WTC11 (cell line): ENCODE measurements at regions not wholly inside any gene's neighbourhood (a gene's known extent, or its start where the extent isn't known, plus 50 kb on each side); places are given as distances from the start of the nearest gene placed in this dataset.

Source experiments
- ATAC-seq: fragments of 200-7000 bp; cut with Tn5 transposase; 2 replicates; pipeline ENCODE4 v1.10.0; 2021; ENCODE audit warnings: mild to moderate bottlenecking, moderate library complexity
- CTCF ChIA-PET: fragments of 300-600 bp; sonication (Branson Sonifier 250); formaldehyde crosslinking; loops from one replicate; lab custom pipeline; 2021; ENCODE audit warnings: antibody characterized with exemption; lab: Charles Lee
- POLR2A ChIA-PET: fragments of 350-600 bp; sonication (Branson Sonifier 250); formaldehyde crosslinking; loops from one replicate; lab custom pipeline; 2021; ENCODE audit warnings: antibody characterized with exemption; lab: Charles Lee
- DNase-seq: peaks from one replicate; pipeline ENCODE4 v3.0.0; 2021; ENCODE audit warnings: low spot score
- H3K27ac Mint-ChIP-seq: 2 replicates; pipeline ENCODE4 v1.8.0; 2021; ENCODE audit warnings: mixed read lengths
- H3K27me3 Mint-ChIP-seq: 2 replicates; pipeline ENCODE4 v1.8.0; 2021; ENCODE audit warnings: low read depth, mild to moderate bottlenecking, moderate library complexity, mixed read lengths
- H3K36me3 Mint-ChIP-seq: 2 replicates; pipeline ENCODE4 v1.8.0; 2021; ENCODE audit warnings: mixed read lengths
- H3K4me1 Mint-ChIP-seq: 2 replicates; pipeline ENCODE4 v1.8.0; 2022; ENCODE audit warnings: mixed read lengths
- H3K4me3 Mint-ChIP-seq: 2 replicates; pipeline ENCODE4 v1.8.0; 2021; ENCODE audit warnings: mild to moderate bottlenecking, moderate library complexity, mixed read lengths
- H3K9me3 Mint-ChIP-seq: 2 replicates; pipeline ENCODE4 v1.8.0; 2021; ENCODE audit warnings: mixed read lengths
- CREB1 ChIP-seq: sonication (generic); formaldehyde crosslinking; IDR thresholded peaks from 2 replicates; pipeline ENCODE4 v1.8.0; 2023; ENCODE audit warnings: mild to moderate bottlenecking, missing genetic modification reagents
- NR2C2 ChIP-seq: sonication (generic); formaldehyde crosslinking; IDR thresholded peaks from 2 replicates; pipeline ENCODE4 v1.8.0; 2022; ENCODE audit warnings: mild to moderate bottlenecking, missing genetic modification reagents
- PRRX2 ChIP-seq: fragments of 250-450 bp; sonication (Bioruptor Pico); IDR thresholded peaks from 2 replicates; pipeline ENCODE4 v1.8.0; 2021; ENCODE audit warnings: mild to moderate bottlenecking
- SMAD4 ChIP-seq: sonication (generic); formaldehyde crosslinking; IDR thresholded peaks from 2 replicates; pipeline ENCODE4 v1.8.0; 2022; ENCODE audit warnings: mild to moderate bottlenecking, missing genetic modification reagents
- TCF7 ChIP-seq: sonication (generic); formaldehyde crosslinking; IDR thresholded peaks from 2 replicates; pipeline ENCODE4 v1.8.0; 2022; ENCODE audit warnings: mild to moderate bottlenecking, low read depth, missing genetic modification reagents, moderate library complexity
- TP53 ChIP-seq: sonication (generic); formaldehyde crosslinking; IDR thresholded peaks from 2 replicates; pipeline ENCODE4 v1.8.1; 2023; ENCODE audit warnings: mild to moderate bottlenecking, missing genetic modification reagents
- ZNF263 ChIP-seq: sonication (generic); formaldehyde crosslinking; IDR thresholded peaks from 2 replicates; pipeline ENCODE4 v1.8.1; 2022; ENCODE audit warnings: low read depth, mild to moderate bottlenecking, moderate library complexity, missing genetic modification reagents
- ZNF671 ChIP-seq: fragments of 250-450 bp; sonication (Bioruptor Pico); IDR thresholded peaks from 2 replicates; pipeline ENCODE4 v1.8.0; 2021; ENCODE audit warnings: mild to moderate bottlenecking
- TF ChIP-seq, protein P1 (sequence below): sonication (generic); formaldehyde crosslinking; IDR thresholded peaks from 2 replicates; pipeline ENCODE4 v1.8.1; 2023; ENCODE audit warnings: mild to moderate bottlenecking, missing genetic modification reagents, moderate library complexity
- TF ChIP-seq, protein P2 (sequence below): sonication (generic); formaldehyde crosslinking; IDR thresholded peaks from 2 replicates; pipeline ENCODE4 v1.8.0; 2022; ENCODE audit warnings: missing genetic modification reagents
- TF ChIP-seq, protein P3 (sequence below): sonication (generic); formaldehyde crosslinking; IDR thresholded peaks from 2 replicates; pipeline ENCODE4 v1.8.1; 2023; ENCODE audit warnings: mild to moderate bottlenecking, missing genetic modification reagents
- TF ChIP-seq, protein P4 (sequence below): fragments of 250-450 bp; sonication (Bioruptor Pico); IDR thresholded peaks from 2 replicates; pipeline ENCODE4 v2.1.2; 2022; ENCODE audit warnings: mild to moderate bottlenecking, moderate library complexity
- TF ChIP-seq, protein P5 (sequence below): sonication (generic); formaldehyde crosslinking; IDR thresholded peaks from 2 replicates; pipeline ENCODE4 v1.8.1; 2023; ENCODE audit warnings: mild to moderate bottlenecking, missing genetic modification reagents, borderline replicate concordance
- TF ChIP-seq, protein P6 (sequence below): sonication (generic); formaldehyde crosslinking; IDR thresholded peaks from 2 replicates; pipeline ENCODE4 v1.8.0; 2023; ENCODE audit warnings: missing genetic modification reagents, mild to moderate bottlenecking, borderline replicate concordance

DNA sequence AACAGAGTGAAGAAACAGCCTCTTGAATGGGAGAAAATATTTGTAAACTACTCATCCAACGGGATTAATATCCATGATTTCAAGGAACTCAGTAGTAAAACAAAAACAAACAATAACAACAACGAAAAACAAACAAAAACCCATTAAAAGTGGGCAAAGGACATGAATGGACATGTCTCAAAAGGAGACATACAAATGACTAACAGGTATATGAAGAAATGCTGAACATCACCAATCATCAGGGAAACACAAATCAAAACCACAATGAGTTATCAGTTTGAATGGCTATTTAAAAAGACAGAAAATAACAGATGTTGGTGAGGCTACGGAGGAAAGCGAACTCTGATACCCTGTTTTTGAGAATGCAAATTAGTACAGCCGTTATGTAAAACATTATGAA lies 224.8 kb upstream of the NRXN1 start:
- TF ChIP-seq TCF7 (CRISPR knock-in tag) (no peak), PRRX2 (CRISPR knock-in tag) (no peak), ZNF671 (CRISPR knock-in tag) (no peak), ZNF263 (CRISPR knock-in tag) (no peak), SMAD4 (CRISPR knock-in tag) (no peak), CREB1 (no peak)
- TF ChIP-seq, protein P1, sequence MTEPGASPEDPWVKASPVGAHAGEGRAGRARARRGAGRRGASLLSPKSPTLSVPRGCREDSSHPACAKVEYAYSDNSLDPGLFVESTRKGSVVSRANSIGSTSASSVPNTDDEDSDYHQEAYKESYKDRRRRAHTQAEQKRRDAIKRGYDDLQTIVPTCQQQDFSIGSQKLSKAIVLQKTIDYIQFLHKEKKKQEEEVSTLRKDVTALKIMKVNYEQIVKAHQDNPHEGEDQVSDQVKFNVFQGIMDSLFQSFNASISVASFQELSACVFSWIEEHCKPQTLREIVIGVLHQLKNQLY (CRISPR knock-in tag): no peak
- TF ChIP-seq, protein P2, sequence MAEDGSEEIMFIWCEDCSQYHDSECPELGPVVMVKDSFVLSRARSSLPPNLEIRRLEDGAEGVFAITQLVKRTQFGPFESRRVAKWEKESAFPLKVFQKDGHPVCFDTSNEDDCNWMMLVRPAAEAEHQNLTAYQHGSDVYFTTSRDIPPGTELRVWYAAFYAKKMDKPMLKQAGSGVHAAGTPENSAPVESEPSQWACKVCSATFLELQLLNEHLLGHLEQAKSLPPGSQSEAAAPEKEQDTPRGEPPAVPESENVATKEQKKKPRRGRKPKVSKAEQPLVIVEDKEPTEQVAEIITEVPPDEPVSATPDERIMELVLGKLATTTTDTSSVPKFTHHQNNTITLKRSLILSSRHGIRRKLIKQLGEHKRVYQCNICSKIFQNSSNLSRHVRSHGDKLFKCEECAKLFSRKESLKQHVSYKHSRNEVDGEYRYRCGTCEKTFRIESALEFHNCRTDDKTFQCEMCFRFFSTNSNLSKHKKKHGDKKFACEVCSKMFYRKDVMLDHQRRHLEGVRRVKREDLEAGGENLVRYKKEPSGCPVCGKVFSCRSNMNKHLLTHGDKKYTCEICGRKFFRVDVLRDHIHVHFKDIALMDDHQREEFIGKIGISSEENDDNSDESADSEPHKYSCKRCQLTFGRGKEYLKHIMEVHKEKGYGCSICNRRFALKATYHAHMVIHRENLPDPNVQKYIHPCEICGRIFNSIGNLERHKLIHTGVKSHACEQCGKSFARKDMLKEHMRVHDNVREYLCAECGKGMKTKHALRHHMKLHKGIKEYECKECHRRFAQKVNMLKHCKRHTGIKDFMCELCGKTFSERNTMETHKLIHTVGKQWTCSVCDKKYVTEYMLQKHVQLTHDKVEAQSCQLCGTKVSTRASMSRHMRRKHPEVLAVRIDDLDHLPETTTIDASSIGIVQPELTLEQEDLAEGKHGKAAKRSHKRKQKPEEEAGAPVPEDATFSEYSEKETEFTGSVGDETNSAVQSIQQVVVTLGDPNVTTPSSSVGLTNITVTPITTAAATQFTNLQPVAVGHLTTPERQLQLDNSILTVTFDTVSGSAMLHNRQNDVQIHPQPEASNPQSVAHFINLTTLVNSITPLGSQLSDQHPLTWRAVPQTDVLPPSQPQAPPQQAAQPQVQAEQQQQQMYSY: no peak
- TF ChIP-seq, protein P3, sequence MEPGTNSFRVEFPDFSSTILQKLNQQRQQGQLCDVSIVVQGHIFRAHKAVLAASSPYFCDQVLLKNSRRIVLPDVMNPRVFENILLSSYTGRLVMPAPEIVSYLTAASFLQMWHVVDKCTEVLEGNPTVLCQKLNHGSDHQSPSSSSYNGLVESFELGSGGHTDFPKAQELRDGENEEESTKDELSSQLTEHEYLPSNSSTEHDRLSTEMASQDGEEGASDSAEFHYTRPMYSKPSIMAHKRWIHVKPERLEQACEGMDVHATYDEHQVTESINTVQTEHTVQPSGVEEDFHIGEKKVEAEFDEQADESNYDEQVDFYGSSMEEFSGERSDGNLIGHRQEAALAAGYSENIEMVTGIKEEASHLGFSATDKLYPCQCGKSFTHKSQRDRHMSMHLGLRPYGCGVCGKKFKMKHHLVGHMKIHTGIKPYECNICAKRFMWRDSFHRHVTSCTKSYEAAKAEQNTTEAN (CRISPR knock-in tag): no peak
- TF ChIP-seq, protein P4, sequence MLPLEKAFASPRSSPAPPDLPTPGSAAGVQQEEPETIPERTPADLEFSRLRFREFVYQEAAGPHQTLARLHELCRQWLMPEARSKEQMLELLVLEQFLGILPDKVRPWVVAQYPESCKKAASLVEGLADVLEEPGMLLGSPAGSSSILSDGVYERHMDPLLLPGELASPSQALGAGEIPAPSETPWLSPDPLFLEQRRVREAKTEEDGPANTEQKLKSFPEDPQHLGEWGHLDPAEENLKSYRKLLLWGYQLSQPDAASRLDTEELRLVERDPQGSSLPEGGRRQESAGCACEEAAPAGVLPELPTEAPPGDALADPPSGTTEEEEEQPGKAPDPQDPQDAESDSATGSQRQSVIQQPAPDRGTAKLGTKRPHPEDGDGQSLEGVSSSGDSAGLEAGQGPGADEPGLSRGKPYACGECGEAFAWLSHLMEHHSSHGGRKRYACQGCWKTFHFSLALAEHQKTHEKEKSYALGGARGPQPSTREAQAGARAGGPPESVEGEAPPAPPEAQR (CRISPR knock-in tag): no peak
- TF ChIP-seq, protein P5, sequence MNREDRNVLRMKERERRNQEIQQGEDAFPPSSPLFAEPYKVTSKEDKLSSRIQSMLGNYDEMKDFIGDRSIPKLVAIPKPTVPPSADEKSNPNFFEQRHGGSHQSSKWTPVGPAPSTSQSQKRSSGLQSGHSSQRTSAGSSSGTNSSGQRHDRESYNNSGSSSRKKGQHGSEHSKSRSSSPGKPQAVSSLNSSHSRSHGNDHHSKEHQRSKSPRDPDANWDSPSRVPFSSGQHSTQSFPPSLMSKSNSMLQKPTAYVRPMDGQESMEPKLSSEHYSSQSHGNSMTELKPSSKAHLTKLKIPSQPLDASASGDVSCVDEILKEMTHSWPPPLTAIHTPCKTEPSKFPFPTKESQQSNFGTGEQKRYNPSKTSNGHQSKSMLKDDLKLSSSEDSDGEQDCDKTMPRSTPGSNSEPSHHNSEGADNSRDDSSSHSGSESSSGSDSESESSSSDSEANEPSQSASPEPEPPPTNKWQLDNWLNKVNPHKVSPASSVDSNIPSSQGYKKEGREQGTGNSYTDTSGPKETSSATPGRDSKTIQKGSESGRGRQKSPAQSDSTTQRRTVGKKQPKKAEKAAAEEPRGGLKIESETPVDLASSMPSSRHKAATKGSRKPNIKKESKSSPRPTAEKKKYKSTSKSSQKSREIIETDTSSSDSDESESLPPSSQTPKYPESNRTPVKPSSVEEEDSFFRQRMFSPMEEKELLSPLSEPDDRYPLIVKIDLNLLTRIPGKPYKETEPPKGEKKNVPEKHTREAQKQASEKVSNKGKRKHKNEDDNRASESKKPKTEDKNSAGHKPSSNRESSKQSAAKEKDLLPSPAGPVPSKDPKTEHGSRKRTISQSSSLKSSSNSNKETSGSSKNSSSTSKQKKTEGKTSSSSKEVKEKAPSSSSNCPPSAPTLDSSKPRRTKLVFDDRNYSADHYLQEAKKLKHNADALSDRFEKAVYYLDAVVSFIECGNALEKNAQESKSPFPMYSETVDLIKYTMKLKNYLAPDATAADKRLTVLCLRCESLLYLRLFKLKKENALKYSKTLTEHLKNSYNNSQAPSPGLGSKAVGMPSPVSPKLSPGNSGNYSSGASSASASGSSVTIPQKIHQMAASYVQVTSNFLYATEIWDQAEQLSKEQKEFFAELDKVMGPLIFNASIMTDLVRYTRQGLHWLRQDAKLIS (CRISPR knock-in tag): no peak
- ChIA-PET CTCF (no interaction called here), POLR2A (no interaction called here)
- Mint-ChIP-seq H3K9me3 (peaks cover 17% of the 10 kb centered on the region), H3K4me1 (no peaks in the 10 kb centered on the region), H3K27me3 (no peaks in the 10 kb centered on the region), H3K4me3 (no peak overlapping the region), H3K27ac (no peak overlapping the region), H3K36me3 (no peaks in the 10 kb centered on the region)
- ATAC-seq (no peak), DNase-seq (no peak)

DNA sequence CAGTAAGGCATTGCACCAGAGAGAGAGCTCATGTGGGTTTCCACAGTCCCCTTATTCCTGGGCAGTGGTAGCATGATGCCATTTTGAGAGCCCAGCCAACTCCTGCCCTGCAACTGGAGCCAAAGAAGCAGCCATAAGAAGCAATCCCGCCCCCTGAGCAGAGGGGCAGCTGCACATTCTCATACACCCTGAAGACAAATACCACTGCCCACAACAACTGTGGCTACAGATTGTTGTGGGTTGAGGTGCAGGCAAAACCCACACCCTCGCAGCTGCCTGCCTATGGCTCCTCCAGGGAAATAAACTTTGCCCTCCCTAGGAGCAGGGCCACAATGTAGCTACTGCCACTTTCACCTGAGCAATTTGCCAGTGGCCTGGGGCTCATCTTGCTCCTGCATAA lies 219.4 kb upstream of the NRXN1 start:
- ChIA-PET CTCF (interaction anchor here (0.6 kb wide), 1 partner anchor 777 kb away, joined by 3 read pairs; no protein-coding TSS in a partner anchor), POLR2A (no interaction called here)
- ATAC-seq: no peak
- peaks cover 17% of the 10 kb centered on the region for H3K9me3 Mint-ChIP-seq
- DNase-seq: no peak
- H3K4me3 Mint-ChIP-seq: no peak overlapping the region
- H3K27me3 Mint-ChIP-seq: no peaks in the 10 kb centered on the region
- no peak overlapping the region for H3K27ac Mint-ChIP-seq
- H3K4me1 Mint-ChIP-seq: no peaks in the 10 kb centered on the region
- TF ChIP-seq, protein P6, sequence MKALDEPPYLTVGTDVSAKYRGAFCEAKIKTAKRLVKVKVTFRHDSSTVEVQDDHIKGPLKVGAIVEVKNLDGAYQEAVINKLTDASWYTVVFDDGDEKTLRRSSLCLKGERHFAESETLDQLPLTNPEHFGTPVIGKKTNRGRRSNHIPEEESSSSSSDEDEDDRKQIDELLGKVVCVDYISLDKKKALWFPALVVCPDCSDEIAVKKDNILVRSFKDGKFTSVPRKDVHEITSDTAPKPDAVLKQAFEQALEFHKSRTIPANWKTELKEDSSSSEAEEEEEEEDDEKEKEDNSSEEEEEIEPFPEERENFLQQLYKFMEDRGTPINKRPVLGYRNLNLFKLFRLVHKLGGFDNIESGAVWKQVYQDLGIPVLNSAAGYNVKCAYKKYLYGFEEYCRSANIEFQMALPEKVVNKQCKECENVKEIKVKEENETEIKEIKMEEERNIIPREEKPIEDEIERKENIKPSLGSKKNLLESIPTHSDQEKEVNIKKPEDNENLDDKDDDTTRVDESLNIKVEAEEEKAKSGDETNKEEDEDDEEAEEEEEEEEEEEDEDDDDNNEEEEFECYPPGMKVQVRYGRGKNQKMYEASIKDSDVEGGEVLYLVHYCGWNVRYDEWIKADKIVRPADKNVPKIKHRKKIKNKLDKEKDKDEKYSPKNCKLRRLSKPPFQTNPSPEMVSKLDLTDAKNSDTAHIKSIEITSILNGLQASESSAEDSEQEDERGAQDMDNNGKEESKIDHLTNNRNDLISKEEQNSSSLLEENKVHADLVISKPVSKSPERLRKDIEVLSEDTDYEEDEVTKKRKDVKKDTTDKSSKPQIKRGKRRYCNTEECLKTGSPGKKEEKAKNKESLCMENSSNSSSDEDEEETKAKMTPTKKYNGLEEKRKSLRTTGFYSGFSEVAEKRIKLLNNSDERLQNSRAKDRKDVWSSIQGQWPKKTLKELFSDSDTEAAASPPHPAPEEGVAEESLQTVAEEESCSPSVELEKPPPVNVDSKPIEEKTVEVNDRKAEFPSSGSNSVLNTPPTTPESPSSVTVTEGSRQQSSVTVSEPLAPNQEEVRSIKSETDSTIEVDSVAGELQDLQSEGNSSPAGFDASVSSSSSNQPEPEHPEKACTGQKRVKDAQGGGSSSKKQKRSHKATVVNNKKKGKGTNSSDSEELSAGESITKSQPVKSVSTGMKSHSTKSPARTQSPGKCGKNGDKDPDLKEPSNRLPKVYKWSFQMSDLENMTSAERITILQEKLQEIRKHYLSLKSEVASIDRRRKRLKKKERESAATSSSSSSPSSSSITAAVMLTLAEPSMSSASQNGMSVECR: no peak
- TF ChIP-seq NR2C2 (CRISPR knock-in tag) (no peak), TP53 (CRISPR knock-in tag) (no peak)
- no peaks in the 10 kb centered on the region for H3K36me3 Mint-ChIP-seq
